ENCODE measurements at regions not wholly inside any gene's neighbourhood (a gene's known extent, or its start where the extent isn't known, plus 50 kb on each side); places are given as distances from the start of the nearest gene placed in this dataset.

GRCh38 chr4:181517491-181517890, 725.7 kb upstream of the TENM3 start:
- no peak for TF ChIP-seq CTCF (IDR thresholded peaks at IDR 0.05)
- TF ChIP-seq POLR2A (IDR thresholded peaks at IDR 0.05), result no peak

All from heart left ventricle (tissue), 13 donors.